ENCODE measurements at regions not wholly inside any gene's neighbourhood (a gene's known extent, or its start where the extent isn't known, plus 50 kb on each side); places are given as distances from the start of the nearest gene placed in this dataset.

GRCh38 chr2:156944871-156945270, 312.6 kb upstream of the GALNT5 start:
- TF ChIP-seq CTCF (IDR thresholded peaks at IDR 0.05), result no peak
- TF ChIP-seq EZH2 (IDR thresholded peaks at IDR 0.05; ENCODE audit: borderline replicate concordance, insufficient read depth, low read depth, low read length, poor library complexity, severe bottlenecking), result no peak

Measured in B cell (primary cell).